DOHH2 (cell line): ENCODE measurements at regions not wholly inside any gene's neighbourhood (a gene's known extent, or its start where the extent isn't known, plus 50 kb on each side); places are given as distances from the start of the nearest gene placed in this dataset.

Experiments used
- H3F3A ChIP-seq: fragments of 200-600 bp; sonication (generic), shearing (Covaris generic); 2 replicates; pipeline ENCODE4 v1.6.0; 2016; ENCODE audit warnings: antibody characterized with exemption, mild to moderate bottlenecking; ENCODE audit not compliant: control insufficient read depth, insufficient read depth
- H3K27ac ChIP-seq: fragments of 200-600 bp; sonication (generic); 2 replicates; pipeline ENCODE4 v1.5.1; 2014; ENCODE audit warnings: low read depth, mild to moderate bottlenecking, low read length, moderate library complexity
- H3K27me3 ChIP-seq: fragments of 200-600 bp; sonication (generic); 2 replicates; pipeline ENCODE4 v1.6.1; 2014; ENCODE audit warnings: mild to moderate bottlenecking, low read length, mixed read lengths; ENCODE audit not compliant: control insufficient read depth
- H3K36me3 ChIP-seq: fragments of 200-600 bp; sonication (generic); 2 replicates; pipeline ENCODE4 v1.6.1; 2014; ENCODE audit warnings: mild to moderate bottlenecking, low read length, moderate library complexity, mixed read lengths; ENCODE audit not compliant: control insufficient read depth
- H3K4me1 ChIP-seq: fragments of 200-600 bp; sonication (generic); 2 replicates; pipeline ENCODE4 v1.6.1; 2014; ENCODE audit warnings: mild to moderate bottlenecking, low read length, mixed read lengths; ENCODE audit not compliant: control insufficient read depth
- H3K4me2 ChIP-seq: fragments of 200-600 bp; sonication (generic); 2 replicates; pipeline ENCODE4 v1.6.0; 2014; ENCODE audit warnings: mild to moderate bottlenecking, low read length, moderate library complexity
- H3K4me3 ChIP-seq: fragments of 200-600 bp; sonication (generic); 2 replicates; pipeline ENCODE4 v1.5.1; 2014; ENCODE audit warnings: mild to moderate bottlenecking, low read length, mixed read lengths
- H3K79me2 ChIP-seq: fragments of 200-600 bp; sonication (generic); 2 replicates; pipeline ENCODE4 v1.6.1; 2014; ENCODE audit warnings: mild to moderate bottlenecking, low read length, mixed read lengths; ENCODE audit not compliant: control insufficient read depth
- H3K9me2 ChIP-seq: fragments of 200-600 bp; sonication (generic); replicated peaks from 2 replicates; pipeline ENCODE4 v1.6.1; 2014; ENCODE audit warnings: mild to moderate bottlenecking, low read length, mixed read lengths; ENCODE audit not compliant: control insufficient read depth
- H3K9me3 ChIP-seq: fragments of 200-600 bp; sonication (generic); 2 replicates; pipeline ENCODE4 v1.6.1; 2014; ENCODE audit warnings: antibody characterized with exemption, low read length, mixed read lengths; ENCODE audit not compliant: control insufficient read depth, insufficient read depth
- H4K20me1 ChIP-seq: fragments of 200-600 bp; sonication (generic); 2 replicates; pipeline ENCODE4 v1.6.0; 2014; ENCODE audit warnings: low read depth, mild to moderate bottlenecking, antibody characterized with exemption, low read length, moderate library complexity; ENCODE audit not compliant: control insufficient read depth, insufficient read depth
- EZH2phosphoT487 ChIP-seq: fragments of 200-600 bp; sonication (generic); IDR thresholded peaks from 2 replicates; pipeline ENCODE4 v1.6.1; 2017; ENCODE audit warnings: borderline replicate concordance, mild to moderate bottlenecking, antibody characterized with exemption, low read length, moderate library complexity, mixed read lengths
- TF ChIP-seq, protein P1 (sequence below): fragments of 200-600 bp; sonication (generic); IDR thresholded peaks from one replicate; pipeline ENCODE4 v1.5.1; 2014; ENCODE audit warnings: antibody characterized with exemption, mild to moderate bottlenecking, low read depth, low read length; ENCODE audit not compliant: poor library complexity, severe bottlenecking

DNA sequence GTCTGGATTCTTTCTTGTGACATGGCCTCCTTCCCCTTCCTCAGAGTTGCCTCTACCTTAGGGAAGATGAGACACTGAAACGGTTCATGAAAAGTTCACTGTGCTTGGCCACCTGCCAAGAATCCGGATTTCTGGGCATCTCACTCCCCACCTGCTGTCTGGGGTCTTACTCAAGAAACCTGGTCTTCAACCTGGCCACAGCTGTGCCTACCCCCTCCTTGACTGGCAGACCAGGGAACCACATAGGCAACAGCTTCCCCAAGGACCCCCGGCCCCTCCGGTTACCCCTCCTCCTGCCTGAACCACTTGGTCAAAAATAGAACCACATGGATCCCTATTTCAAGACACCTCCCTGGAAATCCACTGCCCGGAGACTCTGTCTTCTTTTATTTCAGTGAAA lies 58.7 kb upstream of the NANOS1 start:
- H3K4me1 ChIP-seq = no peaks in the 10 kb centered on the region
- no peaks in the 10 kb centered on the region for H4K20me1 ChIP-seq
- H3K4me3 ChIP-seq = no peak overlapping the region
- H3K27ac ChIP-seq = no peak overlapping the region
- no peaks in the 10 kb centered on the region for H3K9me3 ChIP-seq
- H3K79me2 ChIP-seq = no peaks in the 10 kb centered on the region
- no peaks in the 10 kb centered on the region for H3K36me3 ChIP-seq
- TF ChIP-seq EZH2phosphoT487 = no peak
- TF ChIP-seq, protein P1, sequence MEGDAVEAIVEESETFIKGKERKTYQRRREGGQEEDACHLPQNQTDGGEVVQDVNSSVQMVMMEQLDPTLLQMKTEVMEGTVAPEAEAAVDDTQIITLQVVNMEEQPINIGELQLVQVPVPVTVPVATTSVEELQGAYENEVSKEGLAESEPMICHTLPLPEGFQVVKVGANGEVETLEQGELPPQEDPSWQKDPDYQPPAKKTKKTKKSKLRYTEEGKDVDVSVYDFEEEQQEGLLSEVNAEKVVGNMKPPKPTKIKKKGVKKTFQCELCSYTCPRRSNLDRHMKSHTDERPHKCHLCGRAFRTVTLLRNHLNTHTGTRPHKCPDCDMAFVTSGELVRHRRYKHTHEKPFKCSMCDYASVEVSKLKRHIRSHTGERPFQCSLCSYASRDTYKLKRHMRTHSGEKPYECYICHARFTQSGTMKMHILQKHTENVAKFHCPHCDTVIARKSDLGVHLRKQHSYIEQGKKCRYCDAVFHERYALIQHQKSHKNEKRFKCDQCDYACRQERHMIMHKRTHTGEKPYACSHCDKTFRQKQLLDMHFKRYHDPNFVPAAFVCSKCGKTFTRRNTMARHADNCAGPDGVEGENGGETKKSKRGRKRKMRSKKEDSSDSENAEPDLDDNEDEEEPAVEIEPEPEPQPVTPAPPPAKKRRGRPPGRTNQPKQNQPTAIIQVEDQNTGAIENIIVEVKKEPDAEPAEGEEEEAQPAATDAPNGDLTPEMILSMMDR = no peak
- no peaks in the 10 kb centered on the region for H3F3A ChIP-seq
- H3K9me2 ChIP-seq = no peaks in the 10 kb centered on the region
- H3K27me3 ChIP-seq = peaks cover 11% of the 10 kb centered on the region; the same call in 1 of the 2 replicates
- no peak overlapping the region for H3K4me2 ChIP-seq

DNA sequence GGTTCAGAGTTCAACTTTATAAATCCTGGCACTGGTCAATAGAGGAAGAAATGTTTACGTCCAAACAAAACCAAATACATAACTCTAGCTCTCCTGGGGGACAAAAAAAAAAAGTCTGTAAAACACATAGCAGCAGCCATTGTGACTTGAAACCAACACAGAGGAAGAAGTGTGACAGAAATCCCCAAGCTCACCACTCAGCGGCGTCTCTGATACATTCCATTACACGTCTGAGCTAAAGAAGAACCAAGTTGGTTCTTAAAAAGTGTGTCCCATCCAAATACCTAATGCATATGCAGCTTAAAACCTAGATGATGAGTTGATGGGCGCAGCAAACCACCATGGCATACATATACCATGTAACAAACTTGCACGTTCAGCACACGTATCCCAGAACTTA lies 58.3 kb upstream of the NANOS1 start:
- H4K20me1 ChIP-seq = no peaks in the 10 kb centered on the region
- no peaks in the 10 kb centered on the region for H3F3A ChIP-seq
- no peak overlapping the region for H3K4me2 ChIP-seq

DNA sequence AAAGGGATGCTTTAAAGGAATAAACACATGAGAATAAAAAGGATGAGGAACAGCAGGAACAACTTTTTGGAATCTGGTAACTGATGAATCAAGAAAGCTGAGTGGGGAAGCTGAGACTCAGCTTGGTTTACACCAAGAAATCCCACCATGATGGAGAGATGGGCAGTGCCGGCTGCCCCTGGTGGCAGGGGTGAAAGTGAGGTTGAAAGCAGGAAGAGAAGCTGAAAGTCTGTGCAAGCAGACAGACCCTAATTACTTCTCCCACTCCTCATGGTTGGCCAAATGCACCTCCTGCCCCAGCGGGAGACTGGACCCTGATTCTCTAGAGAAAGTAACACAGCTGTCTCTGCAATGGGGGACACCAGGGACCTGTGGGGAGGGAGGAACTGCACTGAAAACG lies 57.6 kb upstream of the NANOS1 start:
- Histone ChIP-seq H4K20me1 (no peaks in the 10 kb centered on the region), H3K9me2 (no peaks in the 10 kb centered on the region), H3K4me2 (no peak overlapping the region), H3K4me3 (no peak overlapping the region), H3F3A (no peaks in the 10 kb centered on the region), H3K4me1 (no peaks in the 10 kb centered on the region), H3K27ac (no peak overlapping the region), H3K36me3 (no peaks in the 10 kb centered on the region), H3K9me3 (no peaks in the 10 kb centered on the region), H3K27me3 (peaks cover 11% of the 10 kb centered on the region; the same call in 1 of the 2 replicates), H3K79me2 (no peaks in the 10 kb centered on the region)
- no peak for TF ChIP-seq EZH2phosphoT487
- TF ChIP-seq, protein P1 = no peak

More for the DNA sequence above, 58.3 kb upstream of the NANOS1 start:
- no peaks in the 10 kb centered on the region for H3K9me3 ChIP-seq
- peaks cover 11% of the 10 kb centered on the region; the same call in 1 of the 2 replicates for H3K27me3 ChIP-seq
- TF ChIP-seq, protein P1 = no peak
- no peak for TF ChIP-seq EZH2phosphoT487
- H3K9me2 ChIP-seq = no peaks in the 10 kb centered on the region
- H3K36me3 ChIP-seq = no peaks in the 10 kb centered on the region
- no peak overlapping the region for H3K27ac ChIP-seq
- no peak overlapping the region for H3K4me3 ChIP-seq
- H3K79me2 ChIP-seq = no peaks in the 10 kb centered on the region
- H3K4me1 ChIP-seq = no peaks in the 10 kb centered on the region
